ENCODE measurements at regions not wholly inside any gene's neighbourhood (a gene's known extent, or its start where the extent isn't known, plus 50 kb on each side); places are given as distances from the start of the nearest gene placed in this dataset. TPM values are rescaled to one million over a fixed set of nuclear protein-coding genes. Genes with fewer than 3 reads are reported as not detected.

GRCh38 chr2:209368914-209369313 is 54.9 kb upstream of the MAP2 start:
- no peak for DNase-seq (ENCODE audit: low spot score)
- no peak overlapping the region for H3K4me3 ChIP-seq (ENCODE audit: low read depth, low read length, poor library complexity, severe bottlenecking)
- no peaks in the 10 kb centered on the region; the same call in 1 of the 2 replicates for H4K20me1 ChIP-seq (ENCODE audit: insufficient read depth, low read length)
- no peak overlapping the region for H2AFZ ChIP-seq (ENCODE audit: low read length)
- POLR2A ChIA-PET = interaction anchor here (2.1 kb wide), 1 partner anchor 34 kb away, joined by 8 read pairs; no protein-coding TSS in a partner anchor
- no peak overlapping the region for H3K27ac ChIP-seq (ENCODE audit: low read depth, low read length, poor library complexity, severe bottlenecking)
- no peak overlapping the region for H3K4me2 ChIP-seq (ENCODE audit: low read length)
- H3K4me1 ChIP-seq (ENCODE audit: insufficient read depth, low read length, poor library complexity, severe bottlenecking) = no peaks in the 10 kb centered on the region
- H3K9me3 ChIP-seq (ENCODE audit: low read length) = no peaks in the 10 kb centered on the region
- H3K36me3 ChIP-seq (ENCODE audit: insufficient read depth, low read length) = no peaks in the 10 kb centered on the region
- CTCF ChIA-PET (ENCODE audit: unreplicated experiment) = no interaction called here
- no peaks in the 10 kb centered on the region for H3K79me2 ChIP-seq (ENCODE audit: insufficient read depth, low read depth, low read length)
- H3K9me2 ChIP-seq (ENCODE audit: insufficient read depth, low read length) = no peaks in the 10 kb centered on the region
- no TSS peak for BruUV-seq (replicated peaks)
- intact Hi-C loops (cut with micrococcal nuclease; ENCODE audit: unreplicated experiment) = no loop called here
- TF ChIP-seq CTCF (conservative IDR thresholded peaks at IDR 0.05; ENCODE audit: low read length) (no peak), EZH2phosphoT487 (IDR thresholded peaks at IDR 0.05; ENCODE audit: borderline replicate concordance, low read depth, low read length) (no peak)

- Histone ChIP-seq H4K20me1 (ENCODE audit: insufficient read depth, low read length) (no peaks in the 10 kb centered on the region; the same call in 1 of the 2 replicates), H3K9me3 (ENCODE audit: low read length) (no peaks in the 10 kb centered on the region), H3K4me2 (ENCODE audit: low read length) (no peak overlapping the region), H3K36me3 (ENCODE audit: insufficient read depth, low read length) (no peaks in the 10 kb centered on the region), H2AFZ (ENCODE audit: low read length) (no peak overlapping the region), H3K4me1 (ENCODE audit: insufficient read depth, low read length, poor library complexity, severe bottlenecking) (no peaks in the 10 kb centered on the region), H3K9me2 (ENCODE audit: insufficient read depth, low read length) (no peaks in the 10 kb centered on the region), H3K79me2 (ENCODE audit: insufficient read depth, low read depth, low read length) (no peaks in the 10 kb centered on the region), H3K27ac (ENCODE audit: low read depth, low read length, poor library complexity, severe bottlenecking) (no peak overlapping the region), H3K4me3 (ENCODE audit: low read depth, low read length, poor library complexity, severe bottlenecking) (no peak overlapping the region)
- TF ChIP-seq CTCF (conservative IDR thresholded peaks at IDR 0.05; ENCODE audit: low read length) (no peak), EZH2phosphoT487 (IDR thresholded peaks at IDR 0.05; ENCODE audit: borderline replicate concordance, low read depth, low read length) (no peak)
- BruUV-seq (replicated peaks) = no TSS peak
- intact Hi-C loops (cut with micrococcal nuclease; ENCODE audit: unreplicated experiment) = no loop called here
- no peak for DNase-seq (ENCODE audit: low spot score)
- ChIA-PET CTCF (ENCODE audit: unreplicated experiment) (no interaction called here), POLR2A (no interaction called here)
These were observed 54.2 kb upstream of the MAP2 start for GRCh38 chr2:209369656-209370055.

- Histone ChIP-seq H4K20me1 (ENCODE audit: insufficient read depth, low read length) (no peaks in the 10 kb centered on the region; the same call in 1 of the 2 replicates), H3K9me2 (ENCODE audit: insufficient read depth, low read length) (no peaks in the 10 kb centered on the region), H3K36me3 (ENCODE audit: insufficient read depth, low read length) (no peaks in the 10 kb centered on the region), H3K79me2 (ENCODE audit: insufficient read depth, low read depth, low read length) (no peaks in the 10 kb centered on the region), H3K9me3 (ENCODE audit: low read length) (no peaks in the 10 kb centered on the region), H3K4me1 (ENCODE audit: insufficient read depth, low read length, poor library complexity, severe bottlenecking) (no peaks in the 10 kb centered on the region), H2AFZ (ENCODE audit: low read length) (no peak overlapping the region), H3K4me3 (ENCODE audit: low read depth, low read length, poor library complexity, severe bottlenecking) (no peak overlapping the region), H3K4me2 (ENCODE audit: low read length) (no peak overlapping the region), H3K27ac (ENCODE audit: low read depth, low read length, poor library complexity, severe bottlenecking) (no peak overlapping the region)
- no peak for TF ChIP-seq EZH2phosphoT487 (IDR thresholded peaks at IDR 0.05; ENCODE audit: borderline replicate concordance, low read depth, low read length)
- TF ChIP-seq CTCF (conservative IDR thresholded peaks at IDR 0.05; ENCODE audit: low read length) = no peak
- DNase-seq (ENCODE audit: low spot score) = no peak
- CTCF ChIA-PET (ENCODE audit: unreplicated experiment) = no interaction called here
- no TSS peak for BruUV-seq (replicated peaks)
- intact Hi-C loops (cut with micrococcal nuclease; ENCODE audit: unreplicated experiment) = no loop called here
- POLR2A ChIA-PET = no interaction called here
These were observed 52.4 kb upstream of the MAP2 start for GRCh38 chr2:209371407-209371806.

Small RNA genes in the stretch of these regions (small RNA-seq; reads per million reads assigned to genes)
- not detected for gene RNA5SP117
